AG04449 (cell line): ENCODE measurements at regions not wholly inside any gene's neighbourhood (a gene's known extent, or its start where the extent isn't known, plus 50 kb on each side); places are given as distances from the start of the nearest gene placed in this dataset.

Experiments
- CTCF ChIA-PET: fragments of 350-600 bp; formaldehyde crosslinking; extraction: SDS; loops from one replicate; lab custom pipeline; 2021; ENCODE audit warnings: antibody characterized with exemption; lab: Yijun Ruan, JAX
- POLR2A ChIA-PET: fragments of 400-600, 350-600 bp; formaldehyde crosslinking; extraction: SDS; loops from one replicate; lab custom pipeline; 2020; ENCODE audit warnings: antibody characterized with exemption, inconsistent platforms; lab: Yijun Ruan, JAX
- DNase-seq: peaks from one replicate; pipeline ENCODE4 v3.0.0-alpha.2; 2010; ENCODE audit warnings: low read depth, low spot score
- H3K4me3 ChIP-seq: 2 replicates; pipeline ENCODE4 v1.5.1; 2011; ENCODE audit warnings: low read depth, mild to moderate bottlenecking, control low read depth, low read length
- CTCF ChIP-seq: IDR thresholded peaks from one replicate; pipeline ENCODE4 v1.5.1; 2011; ENCODE audit warnings: mild to moderate bottlenecking, moderate library complexity, low read length, control low read depth, inconsistent platforms; ENCODE audit not compliant: insufficient read depth; ENCODE audit errors: missing control alignments

GRCh38 chr5:173463207-173463606 is 135.0 kb upstream of the STC2 start:
- CTCF ChIA-PET, result no interaction called here
- no peak for DNase-seq
- no peak overlapping the region for H3K4me3 ChIP-seq
- TF ChIP-seq CTCF, result no peak
- POLR2A ChIA-PET, result no interaction called here

GRCh38 chr5:173458828-173459609 is 130.8 kb upstream of the STC2 start:
- H3K4me3 ChIP-seq, result no peak overlapping the region
- DNase-seq, result no peak
- TF ChIP-seq CTCF, result no peak
- POLR2A ChIA-PET, result no interaction called here
- CTCF ChIA-PET, result interaction anchor here (1.1 to 3.6 kb wide), 3 partner anchors 8 to 114 kb away, joined by 3 to 10 read pairs (median 6); no protein-coding TSS in a partner anchor

- ChIA-PET CTCF (interaction anchor here (1.2 to 3.2 kb wide), 4 partner anchors 8 to 163 kb away, joined by 3 to 10 read pairs (median 4); no protein-coding TSS in a partner anchor), POLR2A (no interaction called here)
- H3K4me3 ChIP-seq, result no peak overlapping the region
- DNase-seq, result no peak
- no peak for TF ChIP-seq CTCF
These were observed 129.3 kb upstream of the STC2 start for GRCh38 chr5:173457482-173457881.

GRCh38 chr5:173456751-173457171 is 128.5 kb upstream of the STC2 start:
- no peak for TF ChIP-seq CTCF
- no peak for DNase-seq
- POLR2A ChIA-PET, result no interaction called here
- no peak overlapping the region for H3K4me3 ChIP-seq
- CTCF ChIA-PET, result interaction anchor here (1.2 to 3.2 kb wide), 4 partner anchors 9 to 162 kb away, joined by 3 to 10 read pairs (median 4); no protein-coding TSS in a partner anchor

GRCh38 chr5:173456181-173456580 is 128.0 kb upstream of the STC2 start:
- POLR2A ChIA-PET, result interaction anchor here (2.3 kb wide), 1 partner anchor 16 kb away, joined by 11 read pairs; no protein-coding TSS in a partner anchor
- no peak overlapping the region for H3K4me3 ChIP-seq
- CTCF ChIA-PET, result interaction anchor here (1.2 to 3.2 kb wide), 3 partner anchors 9 to 162 kb away, joined by 4 to 10 read pairs (median 4); no protein-coding TSS in a partner anchor
- DNase-seq, result no peak
- no peak for TF ChIP-seq CTCF

GRCh38 chr5:173455599-173455957 is 127.4 kb upstream of the STC2 start:
- POLR2A ChIA-PET, result interaction anchor here (0.6 to 2.3 kb wide), 8 partner anchors 17 to 127 kb away, joined by 3 to 17 read pairs (median 4); partner anchors contain the start of gene STC2
- CTCF ChIA-PET, result interaction anchor here (0.7 to 3.2 kb wide), 4 partner anchors 9 to 161 kb away, joined by 3 to 10 read pairs (median 4); no protein-coding TSS in a partner anchor

More at GRCh38 chr5:173455599-173455957, 127.4 kb upstream of the STC2 start:
- no peak for TF ChIP-seq CTCF
- no peak overlapping the region for H3K4me3 ChIP-seq
- DNase-seq, result no peak
